Liver (tissue), 8 donors: ENCODE measurements at regions not wholly inside any gene's neighbourhood (a gene's known extent, or its start where the extent isn't known, plus 50 kb on each side); places are given as distances from the start of the nearest gene placed in this dataset.

Experiments used
- DNase-seq: peaks from one replicate; pipeline ENCODE4 v3.0.0-alpha.2; 2017; ENCODE audit warnings: low spot score
- H3K27ac ChIP-seq, 2 donors: one replicate each; pipeline ENCODE4 v1.7.0; 2013; ENCODE audit warnings: inconsistent platforms in 2 of 2, low read length in 2 of 2, control low read depth in 1 of 2, low read depth in 1 of 2, mild to moderate bottlenecking in 1 of 2
- H3K27me3 ChIP-seq, 4 donors: one replicate each; pipeline versions ENCODE4 v1.6.1 to v1.7.0; 2013; ENCODE audit warnings: low read length in 3 of 4, inconsistent platforms in 1 of 4, mild to moderate bottlenecking in 1 of 4, moderate library complexity in 1 of 4; ENCODE audit not compliant: control insufficient read depth in 4 of 4, insufficient read depth in 4 of 4
- H3K36me3 ChIP-seq, 4 donors: one replicate each; pipeline versions ENCODE4 v1.6.1 to v1.7.0; 2013; ENCODE audit warnings: low read length in 3 of 4, mild to moderate bottlenecking in 3 of 4, low read depth in 1 of 4, moderate library complexity in 1 of 4; ENCODE audit not compliant: control insufficient read depth in 4 of 4, insufficient read depth in 3 of 4
- H3K4me1 ChIP-seq, 4 donors: one replicate each; pipeline versions ENCODE4 v1.6.1 to v1.7.0; 2013; ENCODE audit warnings: low read length in 3 of 4, mild to moderate bottlenecking in 3 of 4, moderate library complexity in 1 of 4; ENCODE audit not compliant: control insufficient read depth in 4 of 4, insufficient read depth in 4 of 4
- H3K4me3 ChIP-seq, 3 donors: one replicate each; pipeline versions ENCODE4 v1.6.1 to v1.7.0; 2013; ENCODE audit warnings: low read length in 3 of 3, control low read depth in 1 of 3, low read depth in 1 of 3, mild to moderate bottlenecking in 1 of 3
- H3K9ac ChIP-seq, 2 donors: one replicate each; pipeline ENCODE4 v1.7.0; 2013; ENCODE audit warnings: low read length in 2 of 2, mild to moderate bottlenecking in 2 of 2, moderate library complexity in 2 of 2, control low read depth in 1 of 2, low read depth in 1 of 2
- H3K9me3 ChIP-seq, 4 donors: one replicate each; pipeline versions ENCODE4 v1.6.1 to v1.7.0; 2013; ENCODE audit warnings: low read length in 3 of 4; ENCODE audit not compliant: control insufficient read depth in 4 of 4
- ATF3 ChIP-seq: IDR thresholded peaks from 2 replicates; pipeline ENCODE4 v1.6.1; 2016; ENCODE audit warnings: antibody characterized with exemption
- CTCF ChIP-seq: fragments of 150-350 bp; IDR thresholded peaks from 2 replicates; pipeline ENCODE4 v1.5.1; 2017; ENCODE audit warnings: improper control_type of control experiment, low read depth, low read length; ENCODE audit not compliant: missing input control
- EGR1 ChIP-seq, 2 donors: IDR thresholded peaks; 2 replicates each; pipeline ENCODE4 v1.6.1; 2016 to 2018; ENCODE audit warnings: antibody characterized with exemption in 2 of 2, low read depth in 2 of 2
- FOXA1 ChIP-seq: IDR thresholded peaks from 2 replicates; pipeline ENCODE4 v1.6.1; 2016; ENCODE audit warnings: antibody characterized with exemption
- GABPA ChIP-seq, 2 donors: IDR thresholded peaks in 1 of 2; conservative IDR thresholded peaks in 1 of 2; 2 replicates each; pipeline ENCODE4 v1.6.1; 2016; ENCODE audit warnings: antibody characterized with exemption in 2 of 2, mild to moderate bottlenecking in 1 of 2, moderate library complexity in 1 of 2
- HNF4A ChIP-seq, 2 donors: conservative IDR thresholded peaks; 2 replicates each; pipeline ENCODE4 v1.6.1; 2016; ENCODE audit warnings: antibody characterized with exemption in 2 of 2, mild to moderate bottlenecking in 2 of 2
- HNF4G ChIP-seq: IDR thresholded peaks from 2 replicates; pipeline ENCODE4 v1.6.1; 2016; ENCODE audit warnings: antibody characterized with exemption
- JUND ChIP-seq, 2 donors: IDR thresholded peaks; 2 replicates each; pipeline ENCODE4 v1.6.1; 2016; ENCODE audit warnings: antibody characterized with exemption in 2 of 2
- MAX ChIP-seq: IDR thresholded peaks from 2 replicates; pipeline ENCODE4 v1.6.1; 2016; ENCODE audit warnings: antibody characterized with exemption
- NR2F2 ChIP-seq: IDR thresholded peaks from 2 replicates; pipeline ENCODE4 v1.6.1; 2016; ENCODE audit warnings: antibody characterized with exemption
- RAD21 ChIP-seq, 2 donors: IDR thresholded peaks; 2 replicates each; pipeline ENCODE4 v1.6.1; 2016; ENCODE audit warnings: antibody characterized with exemption in 2 of 2, mild to moderate bottlenecking in 2 of 2
- REST ChIP-seq: IDR thresholded peaks from 2 replicates; pipeline ENCODE4 v1.6.1; 2016; ENCODE audit warnings: antibody characterized with exemption, mild to moderate bottlenecking
- RXRA ChIP-seq, 2 donors: IDR thresholded peaks; 2 replicates each; pipeline ENCODE4 v1.6.1; 2017 to 2018; ENCODE audit warnings: antibody characterized with exemption in 2 of 2, mild to moderate bottlenecking in 1 of 2
- SP1 ChIP-seq: IDR thresholded peaks from 2 replicates; pipeline ENCODE4 v1.6.1; 2018; ENCODE audit warnings: antibody characterized with exemption, mild to moderate bottlenecking
- TAF1 ChIP-seq: conservative IDR thresholded peaks from 2 replicates; pipeline ENCODE4 v1.6.1; 2016; ENCODE audit warnings: antibody characterized with exemption, mild to moderate bottlenecking
- YY1 ChIP-seq: IDR thresholded peaks from 2 replicates; pipeline ENCODE4 v1.6.1; 2016; ENCODE audit warnings: antibody characterized with exemption, mild to moderate bottlenecking
- ZBTB33 ChIP-seq: IDR thresholded peaks from 2 replicates; pipeline ENCODE4 v1.6.1; 2016; ENCODE audit warnings: antibody characterized with exemption
- WGBS: extraction: QIAGEN DNeasy Blood & Tissue Kit; methylation state at CpG from one replicate; pipeline ENCODE4 v1.1.7; 2013; 5-methylcytosine and 5-hydroxymethylcytosine counted together
- donor health status: healthy.
- donor health status: healthy.
- donor health status: healthy.
- donor health status: healthy.
- donor health status: healthy.

GRCh38 chr7:34236839-34237492, 331.6 kb downstream of the BMPER start:
- no peak overlapping the region for H3K27ac ChIP-seq
- no peaks in the 10 kb centered on the region for H3K4me1 ChIP-seq
- DNase-seq = no peak
- H3K9me3 ChIP-seq = no peaks in the 10 kb centered on the region
- 46% methylated on average over 2 of the region's 2 CpGs for WGBS
- H3K9ac ChIP-seq = no peak overlapping the region
- TF ChIP-seq RXRA (IDR thresholded peaks at IDR 0.05) = no peak
- no peak for TF ChIP-seq GABPA (IDR thresholded peaks at IDR 0.05 in 1 of 2, conservative IDR thresholded peaks at IDR 0.05 in 1 of 2)
- no peak for TF ChIP-seq RAD21 (IDR thresholded peaks at IDR 0.05)
- TF ChIP-seq YY1 = no peak
- TF ChIP-seq EGR1 (IDR thresholded peaks at IDR 0.05; ENCODE audit: low read depth in 2 of 2) = no peak
- no peak for TF ChIP-seq ZBTB33
- no peak for TF ChIP-seq HNF4A (conservative IDR thresholded peaks at IDR 0.05)
- TF ChIP-seq REST = no peak
- TF ChIP-seq JUND (IDR thresholded peaks at IDR 0.05) = no peak
- no peaks in the 10 kb centered on the region for H3K36me3 ChIP-seq
- H3K4me3 ChIP-seq = no peak overlapping the region
- no peaks in the 10 kb centered on the region for H3K27me3 ChIP-seq

- TF ChIP-seq JUND (IDR thresholded peaks at IDR 0.05) = no peak
- TF ChIP-seq YY1 = no peak
- no peak for TF ChIP-seq MAX
- TF ChIP-seq GABPA (IDR thresholded peaks at IDR 0.05 in 1 of 2, conservative IDR thresholded peaks at IDR 0.05 in 1 of 2) = no peak
- no peak for TF ChIP-seq FOXA1
- TF ChIP-seq TAF1 = no peak
- TF ChIP-seq EGR1 (IDR thresholded peaks at IDR 0.05; ENCODE audit: low read depth in 2 of 2) = no peak
- TF ChIP-seq HNF4A (conservative IDR thresholded peaks at IDR 0.05) = no peak
- no peak for TF ChIP-seq RXRA (IDR thresholded peaks at IDR 0.05)
- no peak for TF ChIP-seq NR2F2
- no peak for TF ChIP-seq ZBTB33
- TF ChIP-seq HNF4G = no peak
- no peak for TF ChIP-seq CTCF
- no peak for TF ChIP-seq ATF3
- TF ChIP-seq REST = no peak
- TF ChIP-seq SP1 = no peak
- 76% methylated on average over 1 of the region's 1 CpG for WGBS
Observed at GRCh38 chr7:34237493-34237849, 332.1 kb downstream of the BMPER start.

More at GRCh38 chr7:34237493-34237849, 332.1 kb downstream of the BMPER start:
- Histone ChIP-seq H3K36me3 (no peaks in the 10 kb centered on the region), H3K27ac (no peak overlapping the region), H3K4me3 (no peak overlapping the region), H3K27me3 (no peaks in the 10 kb centered on the region), H3K9me3 (no peaks in the 10 kb centered on the region), H3K4me1 (no peaks in the 10 kb centered on the region), H3K9ac (no peak overlapping the region)
- no peak for DNase-seq
